ENCODE measurements at regions not wholly inside any gene's neighbourhood (a gene's known extent, or its start where the extent isn't known, plus 50 kb on each side); places are given as distances from the start of the nearest gene placed in this dataset.

DNA sequence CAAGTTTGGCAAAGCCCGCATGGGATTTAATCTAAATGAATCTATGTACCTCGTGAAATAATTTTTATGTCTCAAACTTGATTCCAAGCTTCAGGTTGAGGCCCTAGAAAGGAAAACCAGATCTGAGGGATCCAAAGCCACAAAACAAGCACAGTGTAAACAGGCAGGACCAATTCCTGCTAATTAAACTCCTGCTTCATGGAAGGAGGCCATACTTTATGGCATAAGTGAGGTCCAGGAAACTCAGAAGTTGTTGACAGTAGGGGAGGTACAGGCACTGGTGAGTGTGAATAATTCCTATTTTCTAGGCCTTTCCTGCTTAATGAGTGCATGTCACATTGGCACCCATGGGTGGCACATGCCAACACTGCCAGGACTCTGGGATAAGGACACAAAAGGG is 648.6 kb upstream of the SGCD start:
- Histone ChIP-seq H3K14ac (replicated peaks; ENCODE audit: low read depth, low read length) (no peak overlapping the region), H3K18ac (ENCODE audit: low read depth, low read length) (no peak overlapping the region), H3K9me1 (ENCODE audit: insufficient read depth, low read length) (no peaks in the 10 kb centered on the region), H2AFZ (replicated peaks; ENCODE audit: low read length, poor library complexity) (no peak overlapping the region), H3K27me3 (ENCODE audit: control insufficient read depth, insufficient read depth, low read length) (no peaks in the 10 kb centered on the region), H2BK120ac (ENCODE audit: low read depth, low read length) (no peak overlapping the region), H3K4ac (ENCODE audit: low read depth, low read length) (no peak overlapping the region), H3K23ac (ENCODE audit: low read depth, low read length) (no peak overlapping the region), H4K20me1 (ENCODE audit: insufficient read depth, low read length) (no peaks in the 10 kb centered on the region), H3K36me3 (ENCODE audit: control insufficient read depth, insufficient read depth, low read length) (no peaks in the 10 kb centered on the region), H4K91ac (ENCODE audit: insufficient read depth, low read depth, low read length) (no peak overlapping the region), H2BK20ac (ENCODE audit: low read depth, low read length) (no peak overlapping the region), H3K4me3 (ENCODE audit: insufficient read depth, low read depth, low read length) (no peak overlapping the region), H4K5ac (ENCODE audit: low read depth, low read length) (no peak overlapping the region), H4K8ac (ENCODE audit: low read depth in 2 of 2, low read length in 2 of 2) (no peak overlapping the region), H3K79me1 (ENCODE audit: low read depth in 1 of 2, low read length in 2 of 2) (no peaks in the 10 kb centered on the region), H2AK9ac (replicated peaks; ENCODE audit: low read depth, low read length, poor library complexity) (no peak overlapping the region), H3K4me2 (ENCODE audit: low read depth, low read length) (no peak overlapping the region), H3K27ac (ENCODE audit: insufficient read depth, low read length) (no peak overlapping the region), H3K9ac (ENCODE audit: low read depth, low read length) (no peak overlapping the region), H3K56ac (ENCODE audit: extremely low read depth, insufficient read depth, low read length) (no peak overlapping the region), H2BK15ac (ENCODE audit: low read depth, low read length) (no peak overlapping the region), H2AK5ac (ENCODE audit: low read depth, low read length) (no peak overlapping the region), H3K4me1 (ENCODE audit: control insufficient read depth, insufficient read depth, low read length) (no peaks in the 10 kb centered on the region), H2BK5ac (ENCODE audit: low read depth, low read length, poor library complexity, severe bottlenecking) (no peak overlapping the region), H3K9me3 (ENCODE audit: control insufficient read depth, insufficient read depth, low read length) (peaks cover 16% of the 10 kb centered on the region)
- intact Hi-C loops (cut with micrococcal nuclease): no loop called here
- in situ Hi-C loops (cut with MboI; ENCODE audit: low sequenced_read_pairs): no loop called here
- TF ChIP-seq MXI1 (IDR thresholded peaks at IDR 0.05; ENCODE audit: borderline replicate concordance, low read depth, low read length): no peak
- no peak for TF ChIP-seq FOS (IDR thresholded peaks at IDR 0.05; ENCODE audit: low read depth, low read length)
- no peak for TF ChIP-seq POLR2A (IDR thresholded peaks at IDR 0.05; ENCODE audit: low read depth, low read length)
- TF ChIP-seq RFX5 (IDR thresholded peaks at IDR 0.05; ENCODE audit: low read depth, low read length): no peak
- TF ChIP-seq, protein P1, sequence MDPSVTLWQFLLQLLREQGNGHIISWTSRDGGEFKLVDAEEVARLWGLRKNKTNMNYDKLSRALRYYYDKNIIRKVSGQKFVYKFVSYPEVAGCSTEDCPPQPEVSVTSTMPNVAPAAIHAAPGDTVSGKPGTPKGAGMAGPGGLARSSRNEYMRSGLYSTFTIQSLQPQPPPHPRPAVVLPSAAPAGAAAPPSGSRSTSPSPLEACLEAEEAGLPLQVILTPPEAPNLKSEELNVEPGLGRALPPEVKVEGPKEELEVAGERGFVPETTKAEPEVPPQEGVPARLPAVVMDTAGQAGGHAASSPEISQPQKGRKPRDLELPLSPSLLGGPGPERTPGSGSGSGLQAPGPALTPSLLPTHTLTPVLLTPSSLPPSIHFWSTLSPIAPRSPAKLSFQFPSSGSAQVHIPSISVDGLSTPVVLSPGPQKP (IDR thresholded peaks at IDR 0.05; ENCODE audit: borderline replicate concordance, low read depth, low read length): no peak
- no peak for TF ChIP-seq NFE2L2 (IDR thresholded peaks at IDR 0.05; ENCODE audit: low read depth, low read length)
- no peak for TF ChIP-seq MAZ (IDR thresholded peaks at IDR 0.05; ENCODE audit: borderline replicate concordance, low read depth, low read length)
- no peak for TF ChIP-seq CTCF (conservative IDR thresholded peaks at IDR 0.05; ENCODE audit: low read depth, low read length)
- ChIA-PET CTCF (no interaction called here), POLR2A (ENCODE audit: unreplicated experiment) (no interaction called here)
- no peak for DNase-seq
- ATAC-seq (ENCODE audit: low read depth): no peak
- dilution Hi-C loops (cut with HindIII; ENCODE audit: low sequenced_read_pairs, unreplicated experiment): no loop called here
- no CpG with 5 or more reads among the region's 2 CpGs for WGBS, 2 experiments (ENCODE audit: extremely low coverage in 2 of 2, insufficient read length in 1 of 2)
- no TSS peak for BruUV-seq (replicated peaks)
